CD14-positive monocyte (primary cell): ENCODE measurements at regions not wholly inside any gene's neighbourhood (a gene's known extent, or its start where the extent isn't known, plus 50 kb on each side); places are given as distances from the start of the nearest gene placed in this dataset.

Source experiments
- DNase-seq, 3 donors: peaks; one replicate each; pipeline ENCODE4 v3.0.0-alpha.2; 2011 to 2022
- H2AFZ ChIP-seq: 2 replicates; pipeline ENCODE4 v1.6.0; 2012; ENCODE audit warnings: mild to moderate bottlenecking, low read depth, low read length, inconsistent platforms; ENCODE audit not compliant: insufficient read depth, poor library complexity, severe bottlenecking
- H3K27ac ChIP-seq, 2 donors: 1 replicate in 1 of 2; 2 replicates in 1 of 2; pipeline ENCODE4 v1.5.1; 2012 to 2013; ENCODE audit warnings: low read length in 2 of 2, control low read depth in 1 of 2, inconsistent platforms in 1 of 2, low read depth in 1 of 2, mild to moderate bottlenecking in 1 of 2
- H3K27me3 ChIP-seq, 2 donors: one replicate each; pipeline versions ENCODE4 v1.6.0 to v1.6.1; 2011 to 2013; ENCODE audit warnings: low read length in 2 of 2; ENCODE audit not compliant: control insufficient read depth in 2 of 2, insufficient read depth in 2 of 2
- H3K36me3 ChIP-seq, 2 donors: replicated peaks in 1 of 2; 1 replicate in 1 of 2; 2 replicates in 1 of 2; pipeline versions ENCODE4 v1.5.1 to v1.6.1; 2012 to 2013; ENCODE audit warnings: low read length in 2 of 2, control low read depth in 1 of 2, inconsistent platforms in 1 of 2, mild to moderate bottlenecking in 1 of 2; ENCODE audit not compliant: insufficient read depth in 2 of 2, control insufficient read depth in 1 of 2
- H3K4me1 ChIP-seq, 2 donors: 1 replicate in 1 of 2; 2 replicates in 1 of 2; pipeline versions ENCODE4 v1.5.1 to v1.6.1; 2012 to 2013; ENCODE audit warnings: low read length in 2 of 2, control low read depth in 1 of 2, inconsistent platforms in 1 of 2, mild to moderate bottlenecking in 1 of 2, moderate library complexity in 1 of 2; ENCODE audit not compliant: insufficient read depth in 2 of 2, control insufficient read depth in 1 of 2
- H3K4me2 ChIP-seq: replicated peaks from 2 replicates; pipeline ENCODE3; 2012; ENCODE audit warnings: low read length, moderate library complexity, mild to moderate bottlenecking; ENCODE audit not compliant: poor library complexity, severe bottlenecking; ENCODE audit errors: extremely low read depth
- H3K4me3 ChIP-seq, 3 experiments: fragments of 200-600 bp in 1 of 3; sonication (generic) in 1 of 3; replicated peaks in 1 of 3; 1 replicate in 2 of 3; 2 replicates in 1 of 3; pipeline ENCODE4 v1.5.1; 2011 to 2013; ENCODE audit warnings: low read length in 3 of 3, mild to moderate bottlenecking in 3 of 3, control low read depth in 2 of 3, low read depth in 2 of 3, inconsistent platforms in 1 of 3, moderate library complexity in 1 of 3
- H3K79me2 ChIP-seq: 2 replicates; pipeline ENCODE4 v1.6.0; 2012; ENCODE audit warnings: mild to moderate bottlenecking, control low read depth, inconsistent platforms, low read length, moderate library complexity; ENCODE audit not compliant: insufficient read depth
- H3K9ac ChIP-seq: 2 replicates; pipeline ENCODE4 v1.6.0; 2017; ENCODE audit warnings: low read length, mild to moderate bottlenecking; ENCODE audit not compliant: insufficient read depth, poor library complexity, severe bottlenecking
- H3K9me3 ChIP-seq, 2 donors: replicated peaks in 1 of 2; 1 replicate in 1 of 2; 2 replicates in 1 of 2; pipeline versions ENCODE4 v1.5.1 to v1.6.1; 2012 to 2013; ENCODE audit warnings: low read length in 2 of 2, control low read depth in 1 of 2; ENCODE audit not compliant: control insufficient read depth in 1 of 2, insufficient read depth in 1 of 2
- H4K20me1 ChIP-seq: 2 replicates; pipeline ENCODE4 v1.6.0; 2012; ENCODE audit warnings: mild to moderate bottlenecking, low read length, control low read depth, moderate library complexity; ENCODE audit not compliant: insufficient read depth
- H3K27ac Mint-ChIP-seq, 7 donors: one replicate each; pipeline ENCODE4 v1.8.0; 2020; ENCODE audit warnings: mild to moderate bottlenecking in 7 of 7, mixed read lengths in 7 of 7, moderate library complexity in 6 of 7, inconsistent platforms in 2 of 7
- H3K27me3 Mint-ChIP-seq, 3 donors: one replicate each; pipeline ENCODE4 v1.8.0; 2021 to 2022; ENCODE audit warnings: low read depth in 3 of 3, mild to moderate bottlenecking in 3 of 3, mixed read lengths in 3 of 3, moderate library complexity in 3 of 3, inconsistent platforms in 1 of 3
- H3K36me3 Mint-ChIP-seq, 2 donors: one replicate each; pipeline ENCODE4 v1.8.0; 2020; ENCODE audit warnings: mixed read lengths in 2 of 2, inconsistent platforms in 1 of 2, mild to moderate bottlenecking in 1 of 2
- H3K4me1 Mint-ChIP-seq: one replicate; pipeline ENCODE4 v1.8.0; 2020; ENCODE audit warnings: mild to moderate bottlenecking, mixed read lengths
- H3K4me3 Mint-ChIP-seq, 2 donors: one replicate each; pipeline ENCODE4 v1.8.0; 2020; ENCODE audit warnings: mild to moderate bottlenecking in 2 of 2, mixed read lengths in 2 of 2, moderate library complexity in 1 of 2
- H3K9me3 Mint-ChIP-seq, 7 donors: one replicate each; pipeline ENCODE4 v1.8.0; 2020 to 2022; ENCODE audit warnings: mixed read lengths in 7 of 7, mild to moderate bottlenecking in 6 of 7, moderate library complexity in 6 of 7, inconsistent platforms in 2 of 7
- CTCF ChIP-seq: fragments of 200-600 bp; IDR thresholded peaks from one replicate; pipeline ENCODE4 v1.8.0; 2022; ENCODE audit warnings: antibody characterized with exemption, mild to moderate bottlenecking
- WGBS: methylation state at CpG from one replicate; pipeline ENCODE4 v1.1.5; 2013; ENCODE audit warnings: missing lambda C conversion rate; ENCODE audit not compliant: insufficient coverage; 5-methylcytosine and 5-hydroxymethylcytosine counted together
- intact Hi-C, 2 donors: fragments of 100-400 bp; cut with micrococcal nuclease; formaldehyde crosslinking; loops; one replicate each; pipeline versions ENCODE4 v1.15.0 to v1.15.1; 2023

- no peak overlapping the region for H3K9ac ChIP-seq
- no peak for TF ChIP-seq CTCF
- Mint-ChIP-seq H3K4me3 (no peak overlapping the region), H3K27me3 (peaks cover 0 to 2% (median 0%) of the 10 kb centered on the region in 3 donors), H3K27ac (no peak overlapping the region), H3K36me3 (no peaks in the 10 kb centered on the region), H3K9me3 (peaks cover 24 to 46% (median 37%) of the 10 kb centered on the region in 7 donors), H3K4me1 (no peaks in the 10 kb centered on the region)
- no peak overlapping the region for H2AFZ ChIP-seq
- intact Hi-C loops: no loop called here
- peaks cover 24 to 26% of the 10 kb centered on the region in 2 donors for H3K9me3 ChIP-seq
- H3K79me2 ChIP-seq: no peaks in the 10 kb centered on the region
- 38% methylated on average over 2 of the region's 2 CpGs for WGBS
- no peak overlapping the region for H3K4me2 ChIP-seq
- H3K4me3 ChIP-seq: no peak overlapping the region
- no peak overlapping the region for H3K27ac ChIP-seq
- DNase-seq: no peak
- H3K36me3 ChIP-seq: no peaks in the 10 kb centered on the region
- no peaks in the 10 kb centered on the region for H4K20me1 ChIP-seq
- H3K4me1 ChIP-seq: no peaks in the 10 kb centered on the region
- H3K27me3 ChIP-seq: no peaks in the 10 kb centered on the region
Observed at GRCh38 chr6:156487877-156488276, 289.3 kb upstream of the ARID1B start.

GRCh38 chr6:156485150-156485549 lies 292.0 kb upstream of the ARID1B start:
- Histone ChIP-seq H3K4me3 (no peak overlapping the region), H3K36me3 (no peaks in the 10 kb centered on the region), H3K79me2 (no peaks in the 10 kb centered on the region), H3K27me3 (no peaks in the 10 kb centered on the region), H3K27ac (no peak overlapping the region), H3K9me3 (peaks cover 8 to 13% of the 10 kb centered on the region in 2 donors), H3K4me2 (no peak overlapping the region), H3K4me1 (no peaks in the 10 kb centered on the region), H2AFZ (no peak overlapping the region), H4K20me1 (no peaks in the 10 kb centered on the region), H3K9ac (no peak overlapping the region)
- no peak overlapping the region for H3K4me3 Mint-ChIP-seq
- H3K4me1 Mint-ChIP-seq: no peaks in the 10 kb centered on the region
- no peaks in the 10 kb centered on the region for H3K36me3 Mint-ChIP-seq
- intact Hi-C loops: no loop called here
- DNase-seq: no peak
- TF ChIP-seq CTCF: no peak
- H3K27me3 Mint-ChIP-seq: no peaks in the 10 kb centered on the region
- H3K9me3 Mint-ChIP-seq: peaks cover 14 to 35% (median 27%) of the 10 kb centered on the region in 7 donors
- H3K27ac Mint-ChIP-seq: no peak overlapping the region
